ENCODE measurements at regions not wholly inside any gene's neighbourhood (a gene's known extent, or its start where the extent isn't known, plus 50 kb on each side); places are given as distances from the start of the nearest gene placed in this dataset.

GRCh38 chr10:118467200-118467599 is 125.1 kb upstream of the FAM204A start:
- H3K4me2 ChIP-seq, result no peak overlapping the region
- H3K4me3 ChIP-seq, result no peak overlapping the region
- H4K20me1 ChIP-seq, result no peaks in the 10 kb centered on the region
- no peak overlapping the region for H3K27ac ChIP-seq
- H3K36me3 ChIP-seq, result no peaks in the 10 kb centered on the region
- no peak for TF ChIP-seq Cebpa-rat (IDR thresholded peaks at IDR 0.05)
- H3K27me3 ChIP-seq, result no peaks in the 10 kb centered on the region
- no peaks in the 10 kb centered on the region for H3K4me1 ChIP-seq
- no peaks in the 10 kb centered on the region; a peak in 2 of 22 replicates for H3K9me3 ChIP-seq (replicated peaks in 1 of 11)
- H3K9ac ChIP-seq, result no peak overlapping the region

- no peaks in the 10 kb centered on the region for H3K9me3 ChIP-seq (replicated peaks in 1 of 11)
- H3K27ac ChIP-seq, result no peak overlapping the region
- no peaks in the 10 kb centered on the region for H3K4me1 ChIP-seq
- no peak overlapping the region for H3K9ac ChIP-seq
- no peak for TF ChIP-seq Cebpa-rat (IDR thresholded peaks at IDR 0.05)
- H3K36me3 ChIP-seq, result no peaks in the 10 kb centered on the region
- no peaks in the 10 kb centered on the region for H3K27me3 ChIP-seq
- H3K4me2 ChIP-seq, result no peak overlapping the region
- no peak overlapping the region for H3K4me3 ChIP-seq
- H4K20me1 ChIP-seq, result no peaks in the 10 kb centered on the region
These were observed 123.3 kb upstream of the FAM204A start for GRCh38 chr10:118465300-118465874.

- Histone ChIP-seq H3K4me3 (no peak overlapping the region), H3K36me3 (no peaks in the 10 kb centered on the region), H3K9ac (no peak overlapping the region), H3K9me3 (replicated peaks in 1 of 11) (no peaks in the 10 kb centered on the region), H3K4me1 (no peaks in the 10 kb centered on the region), H4K20me1 (no peaks in the 10 kb centered on the region), H3K27ac (no peak overlapping the region), H3K4me2 (no peak overlapping the region), H3K27me3 (no peaks in the 10 kb centered on the region)
- no peak for TF ChIP-seq Cebpa-rat (IDR thresholded peaks at IDR 0.05)
These were observed 121.6 kb upstream of the FAM204A start for GRCh38 chr10:118463740-118464139.

GRCh38 chr10:118462401-118462800 is 120.3 kb upstream of the FAM204A start:
- H3K4me1 ChIP-seq, result no peaks in the 10 kb centered on the region
- H3K36me3 ChIP-seq, result no peaks in the 10 kb centered on the region
- TF ChIP-seq Cebpa-rat (IDR thresholded peaks at IDR 0.05), result no peak
- no peaks in the 10 kb centered on the region for H3K27me3 ChIP-seq
- H3K9me3 ChIP-seq (replicated peaks in 1 of 11), result no peaks in the 10 kb centered on the region
- H3K4me3 ChIP-seq, result no peak overlapping the region
- H3K4me2 ChIP-seq, result no peak overlapping the region
- no peaks in the 10 kb centered on the region for H4K20me1 ChIP-seq
- no peak overlapping the region for H3K9ac ChIP-seq
- H3K27ac ChIP-seq, result no peak overlapping the region

- no peaks in the 10 kb centered on the region for H3K27me3 ChIP-seq
- H3K4me3 ChIP-seq, result no peak overlapping the region
- H3K36me3 ChIP-seq, result no peaks in the 10 kb centered on the region
- H3K9me3 ChIP-seq (replicated peaks in 1 of 11), result no peaks in the 10 kb centered on the region
- no peak overlapping the region for H3K27ac ChIP-seq
- no peaks in the 10 kb centered on the region for H4K20me1 ChIP-seq
- H3K4me1 ChIP-seq, result no peaks in the 10 kb centered on the region
- TF ChIP-seq Cebpa-rat (IDR thresholded peaks at IDR 0.05), result no peak
- H3K4me2 ChIP-seq, result peak overlapping the region in 4 of 11 experiments; percentile 35 to 66 (median 51); a peak in 7 of 22 replicates
- H3K9ac ChIP-seq, result 0 out of 22 replicates have a peak overlapping the region, but pooled peaks of 1 of the 11 experiments have one; percentile 20
These were observed 117.6 kb upstream of the FAM204A start for GRCh38 chr10:118459642-118460193.

- H3K4me3 ChIP-seq, result no peak overlapping the region
- no peaks in the 10 kb centered on the region for H3K36me3 ChIP-seq
- TF ChIP-seq Cebpa-rat (IDR thresholded peaks at IDR 0.05), result no peak
- H3K9me3 ChIP-seq (replicated peaks in 1 of 11), result no peaks in the 10 kb centered on the region
- no peaks in the 10 kb centered on the region for H3K27me3 ChIP-seq
- H3K9ac ChIP-seq, result 0 out of 22 replicates have a peak overlapping the region, but pooled peaks of 1 of the 11 experiments have one; percentile 20
- H3K4me1 ChIP-seq, result no peaks in the 10 kb centered on the region
- no peak overlapping the region for H3K27ac ChIP-seq
- peak overlapping the region in 4 of 11 experiments; percentile 35 to 66 (median 51); a peak in 7 of 22 replicates for H3K4me2 ChIP-seq
- no peaks in the 10 kb centered on the region for H4K20me1 ChIP-seq
These were observed 117.0 kb upstream of the FAM204A start for GRCh38 chr10:118458957-118459641.

GRCh38 chr10:118457824-118458428 is 115.8 kb upstream of the FAM204A start:
- Histone ChIP-seq H3K9me3 (replicated peaks in 1 of 11) (no peaks in the 10 kb centered on the region), H3K36me3 (no peaks in the 10 kb centered on the region), H3K4me2 (no peak overlapping the region), H4K20me1 (no peaks in the 10 kb centered on the region), H3K4me1 (no peaks in the 10 kb centered on the region), H3K4me3 (no peak overlapping the region), H3K27ac (no peak overlapping the region), H3K9ac (no peak overlapping the region), H3K27me3 (no peaks in the 10 kb centered on the region)
- TF ChIP-seq Cebpa-rat (IDR thresholded peaks at IDR 0.05), result no peak

- H3K9me3 ChIP-seq (replicated peaks in 1 of 11), result peaks cover 0 to 16% (median 7%) of the 10 kb centered on the region in 11 experiments; a peak in 14 of 22 replicates
- H3K27me3 ChIP-seq, result no peaks in the 10 kb centered on the region
- no peak overlapping the region for H3K9ac ChIP-seq
- H3K4me3 ChIP-seq, result no peak overlapping the region
- no peak for TF ChIP-seq Cebpa-rat (IDR thresholded peaks at IDR 0.05)
- no peaks in the 10 kb centered on the region for H3K36me3 ChIP-seq
- H4K20me1 ChIP-seq, result no peaks in the 10 kb centered on the region
- H3K4me1 ChIP-seq, result 0 out of 20 replicates have a peak, but pooled peaks cover 0 to under 1% (median 0%) of the 10 kb centered on the region in 10 experiments
- H3K4me2 ChIP-seq, result no peak overlapping the region
- H3K27ac ChIP-seq, result no peak overlapping the region
These were observed 113.1 kb upstream of the FAM204A start for GRCh38 chr10:118455181-118455695.

- Histone ChIP-seq H3K9me3 (replicated peaks in 1 of 11) (peaks cover 0 to 16% (median 7%) of the 10 kb centered on the region in 11 experiments; a peak in 14 of 22 replicates), H3K36me3 (no peaks in the 10 kb centered on the region), H3K27me3 (no peaks in the 10 kb centered on the region), H4K20me1 (no peaks in the 10 kb centered on the region), H3K4me3 (no peak overlapping the region), H3K4me1 (0 out of 20 replicates have a peak, but pooled peaks cover 0 to 2% (median 0%) of the 10 kb centered on the region in 10 experiments), H3K9ac (no peak overlapping the region), H3K27ac (no peak overlapping the region), H3K4me2 (no peak overlapping the region)
- no peak for TF ChIP-seq Cebpa-rat (IDR thresholded peaks at IDR 0.05)
These were observed 112.1 kb upstream of the FAM204A start for GRCh38 chr10:118454211-118454610.

All from BLaER1 treated with 17β-estradiol and CSF1 and Interleukin-3, amounts not matched to agents 10 nM and 100 nM (cell line).